Thyroid gland (tissue), 4 donors: ENCODE measurements at regions not wholly inside any gene's neighbourhood (a gene's known extent, or its start where the extent isn't known, plus 50 kb on each side); places are given as distances from the start of the nearest gene placed in this dataset.

Source experiments
- CTCF ChIP-seq, 6 experiments: fragments of 200-600 bp in 3 of 6; fragments of 450-650 bp in 3 of 6; sonication (generic) in 3 of 6; IDR thresholded peaks; one replicate each; pipeline ENCODE4 v1.5.1; 2016 to 2019; ENCODE audit warnings: antibody characterized with exemption in 6 of 6, mild to moderate bottlenecking in 2 of 6, inconsistent platforms in 1 of 6, moderate library complexity in 1 of 6
- POLR2A ChIP-seq, 2 donors: fragments of 450-650 bp; IDR thresholded peaks; one replicate each; pipeline ENCODE4 v1.6.1; 2017; ENCODE audit warnings: antibody characterized with exemption in 2 of 2, mild to moderate bottlenecking in 2 of 2, moderate library complexity in 1 of 2

- TF ChIP-seq CTCF (IDR thresholded peaks at IDR 0.05) (no peak), POLR2A (IDR thresholded peaks at IDR 0.05) (no peak)
These were observed 178.0 kb downstream of the ICOS start for GRCh38 chr2:204114295-204115136.
